HEK293 (cell line): ENCODE measurements at regions not wholly inside any gene's neighbourhood (a gene's known extent, or its start where the extent isn't known, plus 50 kb on each side); places are given as distances from the start of the nearest gene placed in this dataset.

ENCODE experiments used
- CTCF ChIP-seq: fragments of 450-650 bp; formaldehyde crosslinking; IDR thresholded peaks from 2 replicates; pipeline ENCODE4 v1.5.1; 2016; ENCODE audit warnings: missing biosample characterization, missing genetic modification characterization
- ZBTB21 ChIP-seq: fragments of 450-650 bp; formaldehyde crosslinking; IDR thresholded peaks from 2 replicates; pipeline ENCODE4 v1.5.1; 2017; ENCODE audit warnings: missing biosample characterization, missing genetic modification characterization
- ZBTB8A ChIP-seq: fragments of 450-650 bp; formaldehyde crosslinking; IDR thresholded peaks from 2 replicates; pipeline ENCODE4 v1.5.1; 2016; ENCODE audit warnings: missing biosample characterization, missing genetic modification characterization
- ZFP41 ChIP-seq: fragments of 450-650 bp; formaldehyde crosslinking; IDR thresholded peaks from 2 replicates; pipeline ENCODE4 v1.5.1; 2016; ENCODE audit warnings: missing biosample characterization, missing genetic modification characterization, borderline replicate concordance
- ZNF114 ChIP-seq: fragments of 450-650 bp; formaldehyde crosslinking; IDR thresholded peaks from 2 replicates; pipeline ENCODE4 v1.5.0; 2017; ENCODE audit warnings: missing biosample characterization, missing genetic modification characterization
- ZNF350 ChIP-seq: fragments of 450-650 bp; formaldehyde crosslinking; IDR thresholded peaks from 2 replicates; pipeline ENCODE4 v1.5.0; 2017; ENCODE audit warnings: missing biosample characterization, mild to moderate bottlenecking, missing genetic modification characterization
- ZNF423 ChIP-seq: fragments of 450-650 bp; formaldehyde crosslinking; IDR thresholded peaks from 2 replicates; pipeline ENCODE4 v1.5.1; 2016; ENCODE audit warnings: missing biosample characterization, missing genetic modification characterization
- ZNF701 ChIP-seq: fragments of 450-650 bp; formaldehyde crosslinking; IDR thresholded peaks from 2 replicates; pipeline ENCODE4 v1.5.1; 2016; ENCODE audit warnings: missing biosample characterization, missing genetic modification characterization

GRCh38 chr20:4544765-4545164 is 141.5 kb upstream of the PRNP start:
- TF ChIP-seq CTCF (tag by site-specific recombination): no peak
- TF ChIP-seq ZNF114: no peak
- TF ChIP-seq ZBTB21 (tag by site-specific recombination): no peak
- TF ChIP-seq ZNF423 (tag by site-specific recombination): no peak
- no peak for TF ChIP-seq ZFP41 (tag by site-specific recombination)
- no peak for TF ChIP-seq ZBTB8A (tag by site-specific recombination)
- TF ChIP-seq ZNF701 (tag by site-specific recombination): no peak
- no peak for TF ChIP-seq ZNF350
